ENCODE measurements at regions not wholly inside any gene's neighbourhood (a gene's known extent, or its start where the extent isn't known, plus 50 kb on each side); places are given as distances from the start of the nearest gene placed in this dataset.

GRCh38 chr1:83083589-83084224 is 915.2 kb downstream of the TTLL7 start:
- BruUV-seq (replicated peaks), result no TSS peak
- CTCF ChIA-PET, result no interaction called here
- no peak overlapping the region for H3K27ac Mint-ChIP-seq (ENCODE audit: unreplicated experiment)
- TF ChIP-seq CTCF (IDR thresholded peaks at IDR 0.05; ENCODE audit: unreplicated experiment), result no peak
- H3K4me1 Mint-ChIP-seq (ENCODE audit: low read depth, unreplicated experiment), result peaks cover 11% of the 10 kb centered on the region
- no peak for DNase-seq
- H3K9me3 Mint-ChIP-seq (ENCODE audit: low read depth, unreplicated experiment), result no peaks in the 10 kb centered on the region
- intact Hi-C loops (cut with micrococcal nuclease; ENCODE audit: unreplicated experiment), result no loop called here
- no peaks in the 10 kb centered on the region for H3K27me3 Mint-ChIP-seq (ENCODE audit: unreplicated experiment)
- H3K4me3 Mint-ChIP-seq (ENCODE audit: low read depth, unreplicated experiment), result no peak overlapping the region
- H3K36me3 Mint-ChIP-seq (ENCODE audit: insufficient read depth, unreplicated experiment), result no peaks in the 10 kb centered on the region

GRCh38 chr1:83077411-83077810 is 921.5 kb downstream of the TTLL7 start:
- Mint-ChIP-seq H3K27ac (ENCODE audit: unreplicated experiment) (no peak overlapping the region), H3K36me3 (ENCODE audit: insufficient read depth, unreplicated experiment) (no peaks in the 10 kb centered on the region), H3K27me3 (ENCODE audit: unreplicated experiment) (no peaks in the 10 kb centered on the region), H3K4me1 (ENCODE audit: low read depth, unreplicated experiment) (no peaks in the 10 kb centered on the region), H3K4me3 (ENCODE audit: low read depth, unreplicated experiment) (no peak overlapping the region), H3K9me3 (ENCODE audit: low read depth, unreplicated experiment) (no peaks in the 10 kb centered on the region)
- CTCF ChIA-PET, result no interaction called here
- no TSS peak for BruUV-seq (replicated peaks)
- intact Hi-C loops (cut with micrococcal nuclease; ENCODE audit: unreplicated experiment), result no loop called here
- no peak for TF ChIP-seq CTCF (IDR thresholded peaks at IDR 0.05; ENCODE audit: unreplicated experiment)
- no peak for DNase-seq

GRCh38 chr1:83075107-83075506 is 923.8 kb downstream of the TTLL7 start:
- TF ChIP-seq CTCF (IDR thresholded peaks at IDR 0.05; ENCODE audit: unreplicated experiment), result no peak
- Mint-ChIP-seq H3K27ac (ENCODE audit: unreplicated experiment) (no peak overlapping the region), H3K4me3 (ENCODE audit: low read depth, unreplicated experiment) (no peak overlapping the region), H3K36me3 (ENCODE audit: insufficient read depth, unreplicated experiment) (no peaks in the 10 kb centered on the region), H3K9me3 (ENCODE audit: low read depth, unreplicated experiment) (no peaks in the 10 kb centered on the region), H3K27me3 (ENCODE audit: unreplicated experiment) (no peaks in the 10 kb centered on the region), H3K4me1 (ENCODE audit: low read depth, unreplicated experiment) (no peaks in the 10 kb centered on the region)
- intact Hi-C loops (cut with micrococcal nuclease; ENCODE audit: unreplicated experiment), result no loop called here
- BruUV-seq (replicated peaks), result no TSS peak
- DNase-seq, result no peak
- CTCF ChIA-PET, result no interaction called here

DNA sequence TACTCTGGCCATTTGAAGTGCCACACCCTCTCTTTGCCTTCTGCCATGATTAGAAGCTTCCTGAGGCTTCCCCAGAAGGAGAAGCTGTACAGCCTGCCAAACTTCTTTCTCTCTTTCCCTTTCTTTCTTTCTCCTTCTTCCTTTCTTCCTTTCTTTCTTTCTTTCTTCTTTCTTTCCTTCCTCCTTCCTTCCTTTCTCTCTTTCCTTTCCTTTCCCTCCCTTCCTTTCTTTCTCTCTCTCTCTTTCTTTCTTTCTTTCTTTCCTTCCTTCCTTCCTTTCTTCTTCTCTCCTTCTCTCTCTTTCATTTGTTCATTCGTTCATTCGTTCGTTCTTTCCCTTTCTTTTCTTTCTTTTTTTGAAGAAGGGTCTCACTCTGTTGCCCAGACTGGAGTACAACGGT is 931.0 kb downstream of the TTLL7 start:
- TF ChIP-seq CTCF (IDR thresholded peaks at IDR 0.05; ENCODE audit: unreplicated experiment), result no peak
- DNase-seq, result no peak
- no TSS peak for BruUV-seq (replicated peaks)
- Mint-ChIP-seq H3K4me3 (ENCODE audit: low read depth, unreplicated experiment) (no peak overlapping the region), H3K27ac (ENCODE audit: unreplicated experiment) (no peak overlapping the region), H3K27me3 (ENCODE audit: unreplicated experiment) (no peaks in the 10 kb centered on the region), H3K36me3 (ENCODE audit: insufficient read depth, unreplicated experiment) (no peaks in the 10 kb centered on the region), H3K4me1 (ENCODE audit: low read depth, unreplicated experiment) (peaks cover 23% of the 10 kb centered on the region), H3K9me3 (ENCODE audit: low read depth, unreplicated experiment) (peaks cover 3% of the 10 kb centered on the region)
- CTCF ChIA-PET, result no interaction called here
- intact Hi-C loops (cut with micrococcal nuclease; ENCODE audit: unreplicated experiment), result no loop called here
